ENCODE measurements at regions not wholly inside any gene's neighbourhood (a gene's known extent, or its start where the extent isn't known, plus 50 kb on each side); places are given as distances from the start of the nearest gene placed in this dataset.

- no peaks in the 10 kb centered on the region for H3K36me3 ChIP-seq (replicated peaks)
- no peaks in the 10 kb centered on the region for H3K4me1 ChIP-seq
- in situ Hi-C loops (cut with MboI; ENCODE audit: low sequenced_read_pairs): no loop called here
- no peak for DNase-seq (ENCODE audit: low spot score in 2 of 2)
- H3K4me3 ChIP-seq: no peak overlapping the region
- H3K9me3 ChIP-seq: no peaks in the 10 kb centered on the region; the same call in 1 of the 2 replicates
- H3K27me3 ChIP-seq (ENCODE audit: low read depth): no peaks in the 10 kb centered on the region
Measured at GRCh38 chr14:101189962-101190560, 286.5 kb upstream of the RTL1 start.

GRCh38 chr14:101191101-101191720 is 287.7 kb upstream of the RTL1 start:
- Histone ChIP-seq H3K36me3 (replicated peaks) (no peaks in the 10 kb centered on the region), H3K4me3 (no peak overlapping the region), H3K4me1 (no peaks in the 10 kb centered on the region), H3K27me3 (ENCODE audit: low read depth) (no peaks in the 10 kb centered on the region), H3K9me3 (no peaks in the 10 kb centered on the region)
- in situ Hi-C loops (cut with MboI; ENCODE audit: low sequenced_read_pairs): no loop called here
- DNase-seq (ENCODE audit: low spot score in 2 of 2): no peak

DNA sequence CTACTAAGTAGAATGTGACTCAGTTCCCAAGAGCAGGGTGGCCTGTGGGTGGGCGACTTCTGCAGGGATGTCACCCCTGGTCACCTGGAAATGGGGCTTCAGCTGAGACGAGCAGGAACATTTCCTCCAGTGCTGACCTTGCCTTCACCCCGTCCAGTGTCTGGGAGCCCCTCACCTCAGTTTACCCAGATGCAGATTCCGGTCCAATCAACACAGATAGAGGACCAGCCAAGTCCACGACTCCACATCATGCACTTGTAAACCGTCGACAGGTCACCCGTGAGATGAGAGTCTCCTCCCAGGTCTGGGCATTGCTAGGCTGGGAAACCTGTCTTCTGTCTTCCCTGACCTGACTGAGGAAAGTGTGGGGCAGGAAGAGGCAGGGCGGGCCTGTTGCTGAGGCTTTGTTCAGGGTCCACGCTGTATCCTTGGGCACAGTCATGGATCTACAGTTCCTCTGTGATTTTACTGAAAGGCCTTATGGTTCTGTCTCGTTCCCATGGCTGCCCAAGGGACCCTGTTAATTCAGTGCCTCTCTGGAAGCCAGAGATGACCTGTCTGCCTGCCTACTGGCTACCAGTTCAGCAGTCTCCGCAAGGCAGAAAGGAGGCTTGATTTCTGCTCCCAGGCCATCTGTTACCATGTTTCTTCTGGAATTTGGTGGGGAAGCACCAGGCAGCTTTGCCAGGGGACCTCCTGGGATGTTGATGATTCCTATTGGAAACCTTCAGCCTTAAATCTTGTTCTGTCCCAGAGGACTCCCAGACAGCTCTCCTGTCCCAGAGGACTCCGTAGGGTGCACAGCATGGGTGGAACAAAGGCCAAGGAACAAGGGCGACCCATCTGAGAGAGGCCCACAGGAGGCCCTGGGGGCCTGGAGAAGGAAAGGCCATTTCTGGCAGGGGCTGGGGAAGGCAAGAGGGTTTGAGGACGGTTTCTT is 288.5 kb upstream of the RTL1 start:
- Histone ChIP-seq H3K4me3 (no peak overlapping the region), H3K9me3 (no peaks in the 10 kb centered on the region), H3K4me1 (no peaks in the 10 kb centered on the region), H3K27me3 (ENCODE audit: low read depth) (no peaks in the 10 kb centered on the region), H3K36me3 (replicated peaks) (no peaks in the 10 kb centered on the region)
- in situ Hi-C loops (cut with MboI; ENCODE audit: low sequenced_read_pairs): no loop called here
- DNase-seq (ENCODE audit: low spot score in 2 of 2): no peak

DNA sequence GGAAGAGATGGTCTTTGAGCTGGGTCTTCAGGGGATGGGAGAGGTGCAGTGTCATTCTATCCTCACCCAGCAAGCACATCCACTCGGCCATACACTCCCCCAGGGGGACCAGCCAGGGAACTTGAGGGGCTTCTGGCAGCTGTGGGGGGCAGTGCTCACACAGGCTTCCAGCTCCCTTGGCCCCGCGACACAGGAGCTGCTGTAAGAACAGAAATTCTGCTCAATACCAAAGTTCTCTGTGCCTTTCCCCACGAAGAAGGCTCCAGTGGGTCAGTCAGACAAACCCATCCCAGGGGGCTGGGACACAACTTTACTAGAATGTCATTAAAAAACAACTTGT is 289.1 kb upstream of the RTL1 start:
- Histone ChIP-seq H3K9me3 (no peaks in the 10 kb centered on the region), H3K27me3 (ENCODE audit: low read depth) (no peaks in the 10 kb centered on the region), H3K4me3 (no peak overlapping the region), H3K36me3 (replicated peaks) (no peaks in the 10 kb centered on the region), H3K4me1 (no peaks in the 10 kb centered on the region)
- no peak for DNase-seq (ENCODE audit: low spot score in 2 of 2)
- in situ Hi-C loops (cut with MboI; ENCODE audit: low sequenced_read_pairs): no loop called here

DNA sequence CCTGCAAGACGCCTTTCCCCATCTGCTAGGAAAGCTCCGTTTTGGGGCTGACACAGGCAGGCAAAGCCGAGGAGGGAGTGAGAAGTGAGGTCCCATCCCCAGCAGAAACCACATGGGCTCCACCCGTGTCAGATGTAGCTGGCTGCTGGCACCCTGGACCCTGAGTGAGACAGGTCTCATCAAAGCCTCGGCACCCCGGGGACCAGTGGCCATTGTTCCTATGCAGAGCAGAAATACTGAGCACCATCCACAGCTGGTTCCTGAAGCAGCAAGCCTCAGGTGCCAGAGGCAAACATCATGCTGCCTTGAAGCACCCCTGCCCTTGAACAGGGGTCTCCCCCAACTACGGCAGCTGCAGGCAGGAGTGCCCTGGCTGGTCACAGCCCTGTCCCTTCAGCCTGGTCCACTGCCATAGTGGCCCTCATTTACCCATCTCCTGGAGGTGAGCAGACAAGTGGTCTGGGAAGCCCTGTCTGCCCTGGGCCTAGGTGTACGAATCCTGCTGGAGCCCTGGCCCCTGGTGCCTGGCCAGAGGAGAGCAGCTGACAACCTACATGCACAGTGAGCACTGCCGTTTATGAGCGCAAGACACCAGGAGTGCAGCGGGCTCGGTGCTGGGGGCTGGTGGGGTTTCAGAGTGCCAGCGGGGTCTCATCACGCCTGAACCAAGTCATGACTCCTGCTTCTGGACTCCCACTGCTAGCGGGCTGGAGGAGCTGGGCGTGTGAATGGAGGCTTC is 289.8 kb upstream of the RTL1 start:
- Histone ChIP-seq H3K36me3 (replicated peaks) (no peaks in the 10 kb centered on the region), H3K27me3 (ENCODE audit: low read depth) (no peaks in the 10 kb centered on the region), H3K4me1 (no peaks in the 10 kb centered on the region), H3K4me3 (no peak overlapping the region), H3K9me3 (no peaks in the 10 kb centered on the region)
- DNase-seq (ENCODE audit: low spot score in 2 of 2): no peak
- in situ Hi-C loops (cut with MboI; ENCODE audit: low sequenced_read_pairs): no loop called here

DNA sequence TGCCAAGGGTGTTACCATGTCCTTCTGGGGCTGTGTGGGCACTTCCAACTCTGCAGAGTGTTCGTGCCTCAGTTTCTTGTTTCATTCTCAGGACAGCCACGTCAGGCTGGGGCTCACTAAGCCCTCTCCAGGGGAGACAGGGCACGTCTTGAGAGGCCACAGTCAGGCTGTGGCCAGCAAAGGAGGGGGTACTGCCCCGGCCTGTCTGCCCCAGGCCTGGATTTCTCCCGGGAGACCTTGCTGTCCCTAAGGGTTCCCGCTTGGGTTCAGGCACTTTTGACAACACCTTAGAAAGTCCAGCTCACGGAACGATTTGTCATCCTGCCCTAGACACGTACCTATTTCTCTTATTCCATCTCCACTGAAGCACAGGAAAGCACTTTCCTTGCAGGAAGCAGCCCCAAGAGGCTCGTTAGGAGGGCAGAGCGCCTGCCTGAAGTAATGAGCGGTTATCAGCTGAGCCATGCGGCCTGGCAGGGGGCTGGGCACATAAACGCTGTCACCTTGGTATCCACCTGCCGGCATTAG is 290.4 kb upstream of the RTL1 start:
- DNase-seq (ENCODE audit: low spot score in 2 of 2): no peak
- Histone ChIP-seq H3K4me3 (no peak overlapping the region), H3K4me1 (no peaks in the 10 kb centered on the region), H3K27me3 (ENCODE audit: low read depth) (no peaks in the 10 kb centered on the region), H3K9me3 (no peaks in the 10 kb centered on the region), H3K36me3 (replicated peaks) (no peaks in the 10 kb centered on the region)
- in situ Hi-C loops (cut with MboI; ENCODE audit: low sequenced_read_pairs): no loop called here

DNA sequence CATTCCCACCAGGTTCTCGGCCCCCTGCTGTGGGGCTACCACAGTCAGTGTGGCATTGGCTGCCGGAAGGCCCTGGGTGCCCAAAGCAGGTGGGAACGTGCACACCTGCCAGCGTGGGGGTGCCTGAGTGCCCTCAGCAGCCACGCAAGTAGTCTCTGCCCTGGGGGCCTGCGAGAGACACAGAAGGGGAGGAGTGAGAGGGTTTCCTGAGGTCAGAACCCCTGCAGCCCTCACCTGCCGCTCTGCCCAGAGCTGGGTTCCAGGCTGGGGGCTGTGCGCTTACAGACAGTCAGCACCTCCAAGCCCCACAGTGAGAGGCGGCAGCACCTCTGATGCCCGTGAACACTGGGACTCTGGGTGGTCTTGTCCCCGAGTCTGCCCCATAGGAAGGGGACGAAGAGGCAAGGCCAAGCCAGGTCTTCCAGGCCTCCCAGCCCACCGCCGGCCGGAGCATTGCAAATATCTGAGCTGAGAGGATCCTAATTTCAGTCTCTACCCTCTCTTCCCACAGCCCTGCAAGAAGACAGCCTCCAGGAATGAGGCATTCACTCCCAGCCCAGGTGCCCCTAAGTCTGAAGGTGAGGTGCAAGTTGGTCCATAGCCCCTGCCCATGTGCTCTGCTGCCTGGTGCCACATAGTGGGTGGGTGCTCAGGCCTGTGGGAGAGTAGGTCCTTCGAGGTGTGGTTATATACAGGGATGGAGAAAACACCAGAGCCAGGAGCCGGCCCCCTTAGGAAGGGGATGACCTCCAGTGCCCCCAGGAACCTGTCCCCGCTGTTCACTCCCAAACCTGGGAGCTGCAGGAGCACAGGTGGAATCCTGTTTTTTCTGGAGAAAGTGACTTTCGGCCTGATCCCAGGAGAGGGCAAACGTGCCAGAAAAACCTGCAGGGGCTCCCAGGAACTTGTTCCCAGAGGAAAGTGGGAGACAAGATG is 291.1 kb upstream of the RTL1 start:
- H3K36me3 ChIP-seq (replicated peaks): no peaks in the 10 kb centered on the region
- H3K9me3 ChIP-seq: no peaks in the 10 kb centered on the region
- in situ Hi-C loops (cut with MboI; ENCODE audit: low sequenced_read_pairs): no loop called here
- no peaks in the 10 kb centered on the region for H3K4me1 ChIP-seq
- no peaks in the 10 kb centered on the region for H3K27me3 ChIP-seq (ENCODE audit: low read depth)
- no peak for DNase-seq (ENCODE audit: low spot score in 2 of 2)
- no peak overlapping the region for H3K4me3 ChIP-seq

DNA sequence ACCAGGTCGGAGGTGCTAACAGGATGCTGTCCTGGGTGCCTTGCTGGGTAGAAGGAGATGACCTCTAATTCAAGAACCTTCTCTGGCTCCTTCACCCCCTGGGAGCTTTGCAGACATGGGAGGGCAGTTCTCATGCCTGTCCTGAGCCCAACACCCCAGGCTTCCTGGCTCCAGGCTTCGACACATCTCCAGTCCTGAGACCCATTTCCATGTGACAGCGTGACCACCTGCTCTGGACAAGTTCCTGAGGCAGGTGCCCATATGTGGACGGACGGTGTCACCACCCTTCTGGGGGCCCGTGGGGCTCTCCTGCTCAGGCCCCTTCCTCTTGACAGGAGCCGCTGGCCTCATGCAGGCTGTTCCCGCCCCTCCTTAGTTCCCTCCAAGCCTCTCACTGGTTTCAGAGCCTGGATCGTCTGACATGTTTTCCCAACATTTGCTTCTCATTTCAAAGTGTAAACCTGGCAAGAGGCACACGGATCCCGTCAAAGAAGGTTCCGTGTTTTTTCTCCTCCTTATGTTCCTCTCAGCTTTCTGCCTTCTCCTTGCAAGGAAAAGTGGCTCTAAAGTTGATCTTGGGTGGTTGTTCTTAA is 291.9 kb upstream of the RTL1 start:
- Histone ChIP-seq H3K27me3 (ENCODE audit: low read depth) (no peaks in the 10 kb centered on the region), H3K9me3 (no peaks in the 10 kb centered on the region), H3K4me3 (no peak overlapping the region), H3K36me3 (replicated peaks) (no peaks in the 10 kb centered on the region), H3K4me1 (no peaks in the 10 kb centered on the region)
- DNase-seq (ENCODE audit: low spot score in 2 of 2): peak in 1 of 2 experiments; percentile 4
- in situ Hi-C loops (cut with MboI; ENCODE audit: low sequenced_read_pairs): no loop called here

GRCh38 chr14:101196051-101196712 is 292.7 kb upstream of the RTL1 start:
- Histone ChIP-seq H3K27me3 (ENCODE audit: low read depth) (no peaks in the 10 kb centered on the region), H3K9me3 (no peaks in the 10 kb centered on the region), H3K36me3 (replicated peaks) (no peaks in the 10 kb centered on the region), H3K4me3 (no peak overlapping the region), H3K4me1 (no peaks in the 10 kb centered on the region)
- in situ Hi-C loops (cut with MboI; ENCODE audit: low sequenced_read_pairs): no loop called here
- DNase-seq (ENCODE audit: low spot score in 2 of 2): no peak

- no peaks in the 10 kb centered on the region for H3K36me3 ChIP-seq (replicated peaks)
- DNase-seq (ENCODE audit: low spot score in 2 of 2): peak in 1 of 2 experiments; percentile 8
- H3K4me1 ChIP-seq: no peaks in the 10 kb centered on the region
- H3K27me3 ChIP-seq (ENCODE audit: low read depth): no peaks in the 10 kb centered on the region
- no peak overlapping the region for H3K4me3 ChIP-seq
- H3K9me3 ChIP-seq: no peaks in the 10 kb centered on the region
- in situ Hi-C loops (cut with MboI; ENCODE audit: low sequenced_read_pairs): no loop called here
Measured at GRCh38 chr14:101196795-101197590, 293.5 kb upstream of the RTL1 start.

DNA sequence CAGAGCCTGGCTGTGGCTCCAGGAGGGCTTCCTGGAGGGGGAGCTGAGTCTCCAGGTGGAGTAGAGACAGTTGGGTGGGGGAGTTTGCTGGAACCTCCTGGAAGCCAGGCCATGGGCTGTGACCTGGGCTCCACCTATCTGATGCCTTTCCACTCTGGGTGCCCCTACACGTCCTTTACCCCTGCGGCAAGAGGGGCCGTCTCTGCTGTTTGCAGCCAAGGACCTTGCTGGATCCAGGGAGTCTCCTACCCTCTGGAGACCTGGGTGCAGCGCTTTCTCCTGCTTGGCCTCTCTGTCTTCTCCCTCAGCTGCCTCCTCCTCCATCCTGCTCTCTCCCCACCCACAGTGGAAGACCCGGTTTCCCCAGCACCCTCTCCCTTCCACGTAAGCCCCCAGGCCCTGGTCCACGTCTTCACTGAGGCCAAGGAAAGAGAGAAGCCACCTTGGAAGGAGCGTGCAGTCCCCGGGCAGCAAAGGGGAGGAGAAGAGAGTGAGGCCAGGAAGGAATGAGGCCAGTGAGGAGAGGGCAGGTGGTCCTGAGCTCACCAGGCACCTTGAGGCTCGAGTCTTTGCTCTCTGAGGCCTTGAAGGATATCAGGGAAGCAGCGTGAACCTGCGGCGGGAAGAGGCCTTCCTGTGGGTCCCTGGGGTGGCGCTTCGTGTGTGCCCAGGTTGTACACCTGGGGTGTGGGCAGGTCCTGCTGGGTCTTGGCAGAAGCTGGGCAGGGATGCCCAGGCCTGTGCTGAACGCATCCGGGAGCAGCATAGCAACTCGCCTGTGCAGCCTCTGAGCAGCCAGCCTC is 294.3 kb upstream of the RTL1 start:
- H3K27me3 ChIP-seq (ENCODE audit: low read depth): no peaks in the 10 kb centered on the region
- no peaks in the 10 kb centered on the region for H3K4me1 ChIP-seq
- no peak overlapping the region for H3K4me3 ChIP-seq
- in situ Hi-C loops (cut with MboI; ENCODE audit: low sequenced_read_pairs): no loop called here
- H3K9me3 ChIP-seq: no peaks in the 10 kb centered on the region
- no peaks in the 10 kb centered on the region for H3K36me3 ChIP-seq (replicated peaks)
- peak in 1 of 2 experiments; percentile 2 for DNase-seq (ENCODE audit: low spot score in 2 of 2)
